GF-D8 (cell line): ENCODE measurements at regions not wholly inside any gene's neighbourhood (a gene's known extent, or its start where the extent isn't known, plus 50 kb on each side); places are given as distances from the start of the nearest gene placed in this dataset.
"Not testable (repeated sequence)": the region's sequence is repeated elsewhere in the genome, so short reads cannot be mapped to it uniquely, and the experiment has no call there.

Source experiments
- DNase-seq: peaks from one replicate; lab custom pipeline; 2025; lab: John Stamatoyannopoulos, UW

- peak; percentile 57 for DNase-seq
Observed at GRCh38 chr2:104976603-104977120, 61.2 kb upstream of the MRPS9 start.

GRCh38 chr2:104977958-104978357 lies 59.9 kb upstream of the MRPS9 start:
- DNase-seq, result no peak

GRCh38 chr2:104979786-104980185 lies 58.1 kb upstream of the MRPS9 start:
- not testable (repeated sequence) for DNase-seq

GRCh38 chr2:104982111-104982510 lies 55.8 kb upstream of the MRPS9 start:
- DNase-seq, result no peak
